ENCODE measurements at regions not wholly inside any gene's neighbourhood (a gene's known extent, or its start where the extent isn't known, plus 50 kb on each side); places are given as distances from the start of the nearest gene placed in this dataset.
A peak's percentile ranks its signal among the peaks of the same experiment; 100 is the strongest.

GRCh38 chr15:87631093-87631492 lies 625.4 kb downstream of the NTRK3 start:
- DNase-seq (ENCODE audit: low spot score): no peak

GRCh38 chr15:87628311-87628710 lies 628.2 kb downstream of the NTRK3 start:
- DNase-seq (ENCODE audit: low spot score): no peak

- DNase-seq (ENCODE audit: low spot score): no peak
These were observed 629.7 kb downstream of the NTRK3 start for GRCh38 chr15:87626860-87627259.

- DNase-seq (ENCODE audit: low spot score): peak; percentile 49
These were observed 632.7 kb downstream of the NTRK3 start for GRCh38 chr15:87623832-87624231.

- DNase-seq (ENCODE audit: low spot score): no peak
These were observed 636.1 kb downstream of the NTRK3 start for GRCh38 chr15:87620393-87620792.

- DNase-seq (ENCODE audit: low spot score): no peak
These were observed 637.2 kb downstream of the NTRK3 start for GRCh38 chr15:87619161-87619960.

GRCh38 chr15:87618203-87618725 lies 638.3 kb downstream of the NTRK3 start:
- no peak for DNase-seq (ENCODE audit: low spot score)

- DNase-seq (ENCODE audit: low spot score): no peak
These were observed 641.8 kb downstream of the NTRK3 start for GRCh38 chr15:87614704-87615103.

- no peak for DNase-seq (ENCODE audit: low spot score)
These were observed 646.2 kb downstream of the NTRK3 start for GRCh38 chr15:87610366-87610765.

- DNase-seq (ENCODE audit: low spot score): no peak
These were observed 646.6 kb downstream of the NTRK3 start for GRCh38 chr15:87609894-87610293.

- no peak for DNase-seq (ENCODE audit: low spot score)
These were observed 647.1 kb downstream of the NTRK3 start for GRCh38 chr15:87609474-87609873.

GRCh38 chr15:87608238-87609028 lies 648.1 kb downstream of the NTRK3 start:
- no peak for DNase-seq (ENCODE audit: low spot score)

GRCh38 chr15:87606971-87607370 lies 649.6 kb downstream of the NTRK3 start:
- DNase-seq (ENCODE audit: low spot score): no peak

- peak; percentile 46 for DNase-seq (ENCODE audit: low spot score)
These were observed 651.6 kb downstream of the NTRK3 start for GRCh38 chr15:87604857-87605446.

- no peak for DNase-seq (ENCODE audit: low spot score)
These were observed 654.2 kb downstream of the NTRK3 start for GRCh38 chr15:87602371-87602770.

GRCh38 chr15:87599616-87600015 lies 656.9 kb downstream of the NTRK3 start:
- DNase-seq (ENCODE audit: low spot score): no peak

GRCh38 chr15:87597346-87598052 lies 659.0 kb downstream of the NTRK3 start:
- DNase-seq (ENCODE audit: low spot score): peak; percentile 34

GRCh38 chr15:87591582-87591981 lies 665.0 kb downstream of the NTRK3 start:
- DNase-seq (ENCODE audit: low spot score): no peak

GRCh38 chr15:87591042-87591441 lies 665.5 kb downstream of the NTRK3 start:
- no peak for DNase-seq (ENCODE audit: low spot score)

GRCh38 chr15:87589134-87589533 lies 667.4 kb downstream of the NTRK3 start:
- no peak for DNase-seq (ENCODE audit: low spot score)

GRCh38 chr15:87582169-87582568 lies 674.4 kb downstream of the NTRK3 start:
- DNase-seq (ENCODE audit: low spot score): peak; percentile 45

GRCh38 chr15:87579537-87579936 lies 677.0 kb downstream of the NTRK3 start:
- no peak for DNase-seq (ENCODE audit: low spot score)
